ENCODE measurements at regions not wholly inside any gene's neighbourhood (a gene's known extent, or its start where the extent isn't known, plus 50 kb on each side); places are given as distances from the start of the nearest gene placed in this dataset.
"Not testable (repeated sequence)": the region's sequence is repeated elsewhere in the genome, so short reads cannot be mapped to it uniquely, and the experiment has no call there.

- not testable (repeated sequence) for DNase-seq (ENCODE audit: low read depth, low spot score)
These were observed 146.1 kb upstream of the HMGA2 start for GRCh38 chr12:65678172-65678571.

GRCh38 chr12:65681226-65681625, 143.1 kb upstream of the HMGA2 start:
- no peak for DNase-seq (ENCODE audit: low read depth, low spot score)

- DNase-seq (ENCODE audit: low read depth, low spot score), result no peak
These were observed 142.2 kb upstream of the HMGA2 start for GRCh38 chr12:65682112-65682511.

GRCh38 chr12:65684906-65685305, 139.4 kb upstream of the HMGA2 start:
- no peak for DNase-seq (ENCODE audit: low read depth, low spot score)

- peak; percentile 28 for DNase-seq (ENCODE audit: low read depth, low spot score)
These were observed 138.8 kb upstream of the HMGA2 start for GRCh38 chr12:65685514-65685913.

GRCh38 chr12:65689508-65689907, 134.8 kb upstream of the HMGA2 start:
- no peak for DNase-seq (ENCODE audit: low read depth, low spot score)

- no peak for DNase-seq (ENCODE audit: low read depth, low spot score)
These were observed 133.8 kb upstream of the HMGA2 start for GRCh38 chr12:65690477-65690876.

- DNase-seq (ENCODE audit: low read depth, low spot score), result no peak
These were observed 130.2 kb upstream of the HMGA2 start for GRCh38 chr12:65694130-65694529.

GRCh38 chr12:65695113-65695865, 129.0 kb upstream of the HMGA2 start:
- DNase-seq (ENCODE audit: low read depth, low spot score), result no peak

GRCh38 chr12:65696227-65696626, 128.1 kb upstream of the HMGA2 start:
- DNase-seq (ENCODE audit: low read depth, low spot score), result no peak

GRCh38 chr12:65699251-65699650, 125.0 kb upstream of the HMGA2 start:
- no peak for DNase-seq (ENCODE audit: low read depth, low spot score)

- DNase-seq (ENCODE audit: low read depth, low spot score), result no peak
These were observed 121.1 kb upstream of the HMGA2 start for GRCh38 chr12:65703176-65703575.

- no peak for DNase-seq (ENCODE audit: low read depth, low spot score)
These were observed 118.9 kb upstream of the HMGA2 start for GRCh38 chr12:65705380-65705876.

GRCh38 chr12:65707051-65707450, 117.2 kb upstream of the HMGA2 start:
- DNase-seq (ENCODE audit: low read depth, low spot score), result no peak

GRCh38 chr12:65712260-65713004, 111.9 kb upstream of the HMGA2 start:
- no peak for DNase-seq (ENCODE audit: low read depth, low spot score)

- DNase-seq (ENCODE audit: low read depth, low spot score), result no peak
These were observed 108.3 kb upstream of the HMGA2 start for GRCh38 chr12:65715961-65716360.

GRCh38 chr12:65720136-65721130, 103.8 kb upstream of the HMGA2 start:
- DNase-seq (ENCODE audit: low read depth, low spot score), result no peak

GRCh38 chr12:65721541-65722190, 102.6 kb upstream of the HMGA2 start:
- DNase-seq (ENCODE audit: low read depth, low spot score), result no peak

- DNase-seq (ENCODE audit: low read depth, low spot score), result no peak
These were observed 98.9 kb upstream of the HMGA2 start for GRCh38 chr12:65725376-65725775.

- DNase-seq (ENCODE audit: low read depth, low spot score), result no peak
These were observed 95.8 kb upstream of the HMGA2 start for GRCh38 chr12:65728455-65728847.
